IPS-20b (cell line): ENCODE measurements at regions not wholly inside any gene's neighbourhood (a gene's known extent, or its start where the extent isn't known, plus 50 kb on each side); places are given as distances from the start of the nearest gene placed in this dataset.

Experiments
- H3K27ac ChIP-seq: one replicate; pipeline ENCODE4 v1.5.1; 2013; ENCODE audit warnings: low read length
- H3K27me3 ChIP-seq: 2 replicates; pipeline ENCODE4 v1.6.1; 2013; ENCODE audit warnings: mild to moderate bottlenecking, low read length, inconsistent platforms; ENCODE audit not compliant: insufficient read depth
- H3K36me3 ChIP-seq: 2 replicates; pipeline ENCODE4 v1.6.1; 2013; ENCODE audit warnings: low read depth, mild to moderate bottlenecking, inconsistent platforms, low read length, moderate library complexity; ENCODE audit not compliant: insufficient read depth
- H3K4me1 ChIP-seq: 2 replicates; pipeline ENCODE4 v1.6.1; 2013; ENCODE audit warnings: mild to moderate bottlenecking, control low read depth, inconsistent platforms, low read length, moderate library complexity; ENCODE audit not compliant: insufficient read depth
- H3K4me3 ChIP-seq: 2 replicates; pipeline ENCODE4 v1.5.1; 2013; ENCODE audit warnings: mild to moderate bottlenecking, low read length, inconsistent platforms
- H3K9ac ChIP-seq: 2 replicates; pipeline ENCODE4 v1.6.1; 2013; ENCODE audit warnings: low read depth, mild to moderate bottlenecking, inconsistent platforms, low read length, moderate library complexity
- H3K9me3 ChIP-seq: 2 replicates; pipeline ENCODE4 v1.6.1; 2013; ENCODE audit warnings: mild to moderate bottlenecking, low read depth, low read length, inconsistent platforms; ENCODE audit not compliant: insufficient read depth

- Histone ChIP-seq H3K36me3 (no peaks in the 10 kb centered on the region), H3K4me3 (no peak overlapping the region), H3K27me3 (no peaks in the 10 kb centered on the region), H3K4me1 (no peaks in the 10 kb centered on the region), H3K9ac (no peak overlapping the region), H3K27ac (no peak overlapping the region), H3K9me3 (peaks cover 10% of the 10 kb centered on the region)
Measured at GRCh38 chr7:98479318-98479717, 78.4 kb upstream of the BAIAP2L1 start.

- Histone ChIP-seq H3K27ac (no peak overlapping the region), H3K4me1 (peaks cover 3% of the 10 kb centered on the region; the same call in 1 of the 2 replicates), H3K9me3 (peaks cover 4% of the 10 kb centered on the region), H3K36me3 (no peaks in the 10 kb centered on the region), H3K9ac (no peak overlapping the region), H3K4me3 (no peak overlapping the region), H3K27me3 (no peaks in the 10 kb centered on the region)
Measured at GRCh38 chr7:98475352-98475751, 74.5 kb upstream of the BAIAP2L1 start.

- Histone ChIP-seq H3K9ac (no peak overlapping the region), H3K27me3 (peaks cover 8% of the 10 kb centered on the region; the same call in 1 of the 2 replicates), H3K36me3 (no peaks in the 10 kb centered on the region), H3K27ac (no peak overlapping the region), H3K4me1 (peaks cover 3% of the 10 kb centered on the region; the same call in 1 of the 2 replicates), H3K4me3 (no peak overlapping the region), H3K9me3 (no peaks in the 10 kb centered on the region)
Measured at GRCh38 chr7:98474558-98474957, 73.7 kb upstream of the BAIAP2L1 start.

- H3K27me3 ChIP-seq, result peaks cover 9% of the 10 kb centered on the region; the same call in 1 of the 2 replicates
- H3K9me3 ChIP-seq, result no peaks in the 10 kb centered on the region
- H3K36me3 ChIP-seq, result no peaks in the 10 kb centered on the region
- H3K4me3 ChIP-seq, result no peak overlapping the region
- no peak overlapping the region for H3K9ac ChIP-seq
- peaks cover 3% of the 10 kb centered on the region; the same call in 1 of the 2 replicates for H3K4me1 ChIP-seq
- no peak overlapping the region for H3K27ac ChIP-seq
Measured at GRCh38 chr7:98472521-98472954, 71.6 kb upstream of the BAIAP2L1 start.

GRCh38 chr7:98470485-98471240 is 69.8 kb upstream of the BAIAP2L1 start:
- Histone ChIP-seq H3K9me3 (no peaks in the 10 kb centered on the region), H3K4me3 (peak overlapping the region; percentile 58; the same call in 1 of the 2 replicates), H3K4me1 (peaks cover 3% of the 10 kb centered on the region; the same call in 1 of the 2 replicates), H3K9ac (peak overlapping the region; percentile 7; the same call in 1 of the 2 replicates), H3K27ac (no peak overlapping the region), H3K27me3 (peaks cover 9% of the 10 kb centered on the region; the same call in 1 of the 2 replicates), H3K36me3 (no peaks in the 10 kb centered on the region)

- no peak overlapping the region for H3K4me3 ChIP-seq
- no peak overlapping the region for H3K9ac ChIP-seq
Measured at GRCh38 chr7:98469088-98469487, 68.2 kb upstream of the BAIAP2L1 start.

GRCh38 chr7:98467570-98468312 is 66.9 kb upstream of the BAIAP2L1 start:
- Histone ChIP-seq H3K4me3 (no peak overlapping the region), H3K9ac (no peak overlapping the region), H3K27me3 (peaks cover 9% of the 10 kb centered on the region; the same call in 1 of the 2 replicates), H3K36me3 (no peaks in the 10 kb centered on the region), H3K4me1 (peaks cover 3% of the 10 kb centered on the region; the same call in 1 of the 2 replicates), H3K27ac (no peak overlapping the region), H3K9me3 (no peaks in the 10 kb centered on the region)

More at GRCh38 chr7:98469088-98469487, 68.2 kb upstream of the BAIAP2L1 start:
- Histone ChIP-seq H3K4me1 (peaks cover 3% of the 10 kb centered on the region; the same call in 1 of the 2 replicates), H3K27me3 (peaks cover 9% of the 10 kb centered on the region; the same call in 1 of the 2 replicates), H3K36me3 (no peaks in the 10 kb centered on the region), H3K9me3 (no peaks in the 10 kb centered on the region), H3K27ac (no peak overlapping the region)

- peaks cover 6% of the 10 kb centered on the region; the same call in 1 of the 2 replicates for H3K27me3 ChIP-seq
- H3K4me1 ChIP-seq, result no peaks in the 10 kb centered on the region
- no peak overlapping the region for H3K9ac ChIP-seq
- H3K36me3 ChIP-seq, result no peaks in the 10 kb centered on the region
- H3K27ac ChIP-seq, result no peak overlapping the region
- no peak overlapping the region for H3K4me3 ChIP-seq
- H3K9me3 ChIP-seq, result no peaks in the 10 kb centered on the region
Measured at GRCh38 chr7:98465022-98465421, 64.1 kb upstream of the BAIAP2L1 start.

GRCh38 chr7:98464558-98464940 is 63.7 kb upstream of the BAIAP2L1 start:
- Histone ChIP-seq H3K27ac (no peak overlapping the region), H3K4me1 (no peaks in the 10 kb centered on the region), H3K36me3 (no peaks in the 10 kb centered on the region), H3K9ac (no peak overlapping the region), H3K4me3 (no peak overlapping the region), H3K9me3 (no peaks in the 10 kb centered on the region), H3K27me3 (peaks cover 1% of the 10 kb centered on the region; the same call in 1 of the 2 replicates)

GRCh38 chr7:98463837-98464557 is 63.1 kb upstream of the BAIAP2L1 start:
- H3K9me3 ChIP-seq, result no peaks in the 10 kb centered on the region
- H3K4me1 ChIP-seq, result no peaks in the 10 kb centered on the region
- no peak overlapping the region for H3K27ac ChIP-seq
- no peaks in the 10 kb centered on the region for H3K36me3 ChIP-seq
- H3K9ac ChIP-seq, result no peak overlapping the region
- no peak overlapping the region for H3K4me3 ChIP-seq
- H3K27me3 ChIP-seq, result no peaks in the 10 kb centered on the region

- no peaks in the 10 kb centered on the region for H3K9me3 ChIP-seq
- H3K9ac ChIP-seq, result no peak overlapping the region
- no peaks in the 10 kb centered on the region for H3K27me3 ChIP-seq
- no peak overlapping the region for H3K27ac ChIP-seq
- H3K4me1 ChIP-seq, result no peaks in the 10 kb centered on the region
- no peaks in the 10 kb centered on the region for H3K36me3 ChIP-seq
- no peak overlapping the region for H3K4me3 ChIP-seq
Measured at GRCh38 chr7:98462911-98463633, 62.2 kb upstream of the BAIAP2L1 start.
